Lower leg skin (tissue), 4 donors: ENCODE measurements at regions not wholly inside any gene's neighbourhood (a gene's known extent, or its start where the extent isn't known, plus 50 kb on each side); places are given as distances from the start of the nearest gene placed in this dataset.

Experiments
- DNase-seq, 2 donors: peaks; one replicate each; pipeline ENCODE4 v3.0.0-alpha.2; 2019; ENCODE audit warnings: low spot score in 2 of 2
- H3K4me3 ChIP-seq: fragments of 200-600 bp; sonication (generic); 2 replicates; pipeline ENCODE4 v1.5.1; 2017; ENCODE audit warnings: mild to moderate bottlenecking, low read depth; ENCODE audit not compliant: poor library complexity, severe bottlenecking
- CTCF ChIP-seq, 3 donors: fragments of 450-650 bp; IDR thresholded peaks; one replicate each; pipeline ENCODE4 v1.5.1; 2016; ENCODE audit warnings: antibody characterized with exemption in 3 of 3, mild to moderate bottlenecking in 3 of 3, moderate library complexity in 2 of 3
- POLR2A ChIP-seq, 2 donors: fragments of 450-650 bp; IDR thresholded peaks; one replicate each; pipeline ENCODE4 v1.6.1; 2016 to 2017; ENCODE audit warnings: antibody characterized with exemption in 2 of 2, mild to moderate bottlenecking in 1 of 2, moderate library complexity in 1 of 2
- WGBS, 2 donors: methylation state at CpG; one replicate each; pipeline ENCODE4 v1.1.5; 2018; 5-methylcytosine and 5-hydroxymethylcytosine counted together
- intact Hi-C: fragments of 100-400 bp; cut with DNase I; formaldehyde crosslinking; loops from one replicate; pipeline ENCODE4 v1.15.0; 2023; ENCODE audit warnings: low total_unique reads

GRCh38 chr15:61389334-61390028 is 160.4 kb upstream of the RORA start:
- DNase-seq: no peak
- TF ChIP-seq POLR2A (IDR thresholded peaks at IDR 0.05) (no peak), CTCF (IDR thresholded peaks at IDR 0.05) (no peak)
- 87% methylated on average over 6 of the region's 6 CpGs for WGBS, 2 donors
- H3K4me3 ChIP-seq: no peak overlapping the region
- intact Hi-C loops: no loop called here

GRCh38 chr15:61387675-61388074 is 158.6 kb upstream of the RORA start:
- H3K4me3 ChIP-seq: no peak overlapping the region
- no peak for DNase-seq
- intact Hi-C loops: no loop called here
- no peak for TF ChIP-seq CTCF (IDR thresholded peaks at IDR 0.05)
- TF ChIP-seq POLR2A (IDR thresholded peaks at IDR 0.05): no peak

- WGBS, 2 donors: 79 to 90% methylated on average over 2 of the region's 2 CpGs
- intact Hi-C loops: no loop called here
- TF ChIP-seq POLR2A (IDR thresholded peaks at IDR 0.05): no peak
- TF ChIP-seq CTCF (IDR thresholded peaks at IDR 0.05): no peak
- H3K4me3 ChIP-seq: no peak overlapping the region
- DNase-seq: no peak
Observed at GRCh38 chr15:61383421-61383820, 154.3 kb upstream of the RORA start.

- 61 to 76% methylated on average over 1 of the region's 1 CpG for WGBS, 2 donors
- DNase-seq: no peak
- no peak overlapping the region for H3K4me3 ChIP-seq
- TF ChIP-seq POLR2A (IDR thresholded peaks at IDR 0.05): no peak
- no peak for TF ChIP-seq CTCF (IDR thresholded peaks at IDR 0.05)
- intact Hi-C loops: no loop called here
Observed at GRCh38 chr15:61382927-61383326, 153.8 kb upstream of the RORA start.

- WGBS, 2 donors: 84 to 85% methylated on average over 3 of the region's 3 CpGs
Observed at GRCh38 chr15:61381501-61381900, 152.4 kb upstream of the RORA start.

More at GRCh38 chr15:61381501-61381900, 152.4 kb upstream of the RORA start:
- H3K4me3 ChIP-seq: no peak overlapping the region
- intact Hi-C loops: no loop called here
- TF ChIP-seq CTCF (IDR thresholded peaks at IDR 0.05) (no peak), POLR2A (IDR thresholded peaks at IDR 0.05) (no peak)
- no peak for DNase-seq
